IMR-90 (cell line): ENCODE measurements at regions not wholly inside any gene's neighbourhood (a gene's known extent, or its start where the extent isn't known, plus 50 kb on each side); places are given as distances from the start of the nearest gene placed in this dataset.

Source experiments
- BHLHE40 ChIP-seq: fragments of 150-350 bp; IDR thresholded peaks from 2 replicates; pipeline ENCODE4 v1.6.1; 2016; ENCODE audit warnings: mild to moderate bottlenecking, low read depth, low read length
- MAFK ChIP-seq: IDR thresholded peaks from 2 replicates; pipeline ENCODE4 v1.6.1; 2012; ENCODE audit warnings: low read depth, low read length, improper control_type of control experiment
- MXI1 ChIP-seq: IDR thresholded peaks from 2 replicates; pipeline ENCODE4 v1.6.1; 2012; ENCODE audit warnings: low read depth, mild to moderate bottlenecking, low read length, moderate library complexity, borderline replicate concordance
- POLR2A ChIP-seq: IDR thresholded peaks from 2 replicates; pipeline ENCODE4 v1.6.1; 2012; ENCODE audit warnings: mild to moderate bottlenecking, low read depth, low read length
- RAD21 ChIP-seq: IDR thresholded peaks from 2 replicates; pipeline ENCODE4 v1.6.1; 2012; ENCODE audit warnings: low read length, improper control_type of control experiment
- RCOR1 ChIP-seq: IDR thresholded peaks from 2 replicates; pipeline ENCODE4 v1.6.1; 2012; ENCODE audit warnings: mild to moderate bottlenecking, low read length, improper control_type of control experiment; ENCODE audit not compliant: insufficient replicate concordance
- TF ChIP-seq, protein P1 (sequence below): conservative IDR thresholded peaks from 2 replicates; pipeline ENCODE4 v1.5.1; 2012; ENCODE audit warnings: mild to moderate bottlenecking, low read depth, low read length, improper control_type of control experiment

GRCh38 chr4:33785843-33786242 is 2458.5 kb downstream of the ARAP2 start:
- TF ChIP-seq, protein P1, sequence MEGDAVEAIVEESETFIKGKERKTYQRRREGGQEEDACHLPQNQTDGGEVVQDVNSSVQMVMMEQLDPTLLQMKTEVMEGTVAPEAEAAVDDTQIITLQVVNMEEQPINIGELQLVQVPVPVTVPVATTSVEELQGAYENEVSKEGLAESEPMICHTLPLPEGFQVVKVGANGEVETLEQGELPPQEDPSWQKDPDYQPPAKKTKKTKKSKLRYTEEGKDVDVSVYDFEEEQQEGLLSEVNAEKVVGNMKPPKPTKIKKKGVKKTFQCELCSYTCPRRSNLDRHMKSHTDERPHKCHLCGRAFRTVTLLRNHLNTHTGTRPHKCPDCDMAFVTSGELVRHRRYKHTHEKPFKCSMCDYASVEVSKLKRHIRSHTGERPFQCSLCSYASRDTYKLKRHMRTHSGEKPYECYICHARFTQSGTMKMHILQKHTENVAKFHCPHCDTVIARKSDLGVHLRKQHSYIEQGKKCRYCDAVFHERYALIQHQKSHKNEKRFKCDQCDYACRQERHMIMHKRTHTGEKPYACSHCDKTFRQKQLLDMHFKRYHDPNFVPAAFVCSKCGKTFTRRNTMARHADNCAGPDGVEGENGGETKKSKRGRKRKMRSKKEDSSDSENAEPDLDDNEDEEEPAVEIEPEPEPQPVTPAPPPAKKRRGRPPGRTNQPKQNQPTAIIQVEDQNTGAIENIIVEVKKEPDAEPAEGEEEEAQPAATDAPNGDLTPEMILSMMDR: no peak
- TF ChIP-seq POLR2A: no peak
- TF ChIP-seq RAD21: no peak
- TF ChIP-seq BHLHE40: no peak
- no peak for TF ChIP-seq MAFK
- no peak for TF ChIP-seq MXI1
- TF ChIP-seq RCOR1: no peak
